ENCODE measurements at regions not wholly inside any gene's neighbourhood (a gene's known extent, or its start where the extent isn't known, plus 50 kb on each side); places are given as distances from the start of the nearest gene placed in this dataset.

- no peak for DNase-seq (ENCODE audit: extremely low read depth, low read depth)
- TF ChIP-seq CTCF (IDR thresholded peaks at IDR 0.05; ENCODE audit: low read depth, low read length, missing control alignments) = no peak
- no peak overlapping the region for H3K4me3 ChIP-seq (replicated peaks; ENCODE audit: low read depth, low read length)
These were observed 917.6 kb downstream of the EPHA3 start for GRCh38 chr3:90025019-90025418.

GRCh38 chr3:90026406-90026805 is 919.0 kb downstream of the EPHA3 start:
- no peak overlapping the region for H3K4me3 ChIP-seq (replicated peaks; ENCODE audit: low read depth, low read length)
- no peak for DNase-seq (ENCODE audit: extremely low read depth, low read depth)
- TF ChIP-seq CTCF (IDR thresholded peaks at IDR 0.05; ENCODE audit: low read depth, low read length, missing control alignments) = no peak

DNA sequence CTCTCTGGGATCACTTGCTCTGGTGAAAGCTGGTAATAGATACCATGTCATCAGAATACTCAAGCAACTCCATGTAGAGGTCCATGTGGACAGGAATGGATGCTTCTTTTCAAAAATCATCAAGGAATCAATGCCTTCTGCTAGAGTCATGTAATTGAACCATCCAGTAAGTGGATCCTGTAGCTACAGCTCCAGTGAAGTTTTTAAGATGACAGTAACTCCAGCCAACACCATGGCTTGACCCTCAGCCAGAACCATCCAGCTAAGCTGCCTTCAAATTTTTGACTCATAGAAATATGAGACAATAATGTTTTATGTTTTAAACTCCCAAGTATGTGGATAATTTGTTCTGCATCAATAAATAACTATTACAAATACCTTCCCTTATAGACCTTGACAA is 923.7 kb downstream of the EPHA3 start:
- no peak for TF ChIP-seq CTCF (IDR thresholded peaks at IDR 0.05; ENCODE audit: low read depth, low read length, missing control alignments)

GRCh38 chr3:90032980-90033641 is 925.7 kb downstream of the EPHA3 start:
- DNase-seq (ENCODE audit: extremely low read depth, low read depth) = no peak
- TF ChIP-seq CTCF (IDR thresholded peaks at IDR 0.05; ENCODE audit: low read depth, low read length, missing control alignments) = no peak
- H3K4me3 ChIP-seq (replicated peaks; ENCODE audit: low read depth, low read length) = no peak overlapping the region

More for the DNA sequence above, 923.7 kb downstream of the EPHA3 start:
- no peak overlapping the region for H3K4me3 ChIP-seq (replicated peaks; ENCODE audit: low read depth, low read length)
- DNase-seq (ENCODE audit: extremely low read depth, low read depth) = no peak

- no peak overlapping the region for H3K4me3 ChIP-seq (replicated peaks; ENCODE audit: low read depth, low read length)
- no peak for DNase-seq (ENCODE audit: extremely low read depth, low read depth)
- no peak for TF ChIP-seq CTCF (IDR thresholded peaks at IDR 0.05; ENCODE audit: low read depth, low read length, missing control alignments)
These were observed 926.6 kb downstream of the EPHA3 start for GRCh38 chr3:90034038-90034437.

GRCh38 chr3:90035643-90036042 is 928.2 kb downstream of the EPHA3 start:
- no peak for DNase-seq (ENCODE audit: extremely low read depth, low read depth)
- TF ChIP-seq CTCF (IDR thresholded peaks at IDR 0.05; ENCODE audit: low read depth, low read length, missing control alignments) = no peak
- H3K4me3 ChIP-seq (replicated peaks; ENCODE audit: low read depth, low read length) = no peak overlapping the region

GRCh38 chr3:90036939-90037469 is 929.6 kb downstream of the EPHA3 start:
- no peak overlapping the region for H3K4me3 ChIP-seq (replicated peaks; ENCODE audit: low read depth, low read length)
- DNase-seq (ENCODE audit: extremely low read depth, low read depth) = no peak
- TF ChIP-seq CTCF (IDR thresholded peaks at IDR 0.05; ENCODE audit: low read depth, low read length, missing control alignments) = no peak
